Trophoblast cell (in vitro differentiated cells and primary cell): ENCODE measurements at regions not wholly inside any gene's neighbourhood (a gene's known extent, or its start where the extent isn't known, plus 50 kb on each side); places are given as distances from the start of the nearest gene placed in this dataset.

Source experiments
- DNase-seq, 2 donors: peaks; one replicate each; pipeline ENCODE4 v3.0.0-alpha.2; 2016
- H2AFZ ChIP-seq: 2 replicates; pipeline ENCODE4 v1.6.1; 2013; ENCODE audit warnings: low read length, moderate library complexity, mild to moderate bottlenecking; ENCODE audit not compliant: insufficient read depth, poor library complexity
- H2AK5ac ChIP-seq: 2 replicates; pipeline ENCODE4 v1.6.1; 2013; ENCODE audit warnings: mild to moderate bottlenecking, low read length
- H2BK120ac ChIP-seq: 2 replicates; pipeline ENCODE4 v1.6.1; 2013; ENCODE audit warnings: low read length, mild to moderate bottlenecking, moderate library complexity; ENCODE audit not compliant: insufficient read depth, poor library complexity
- H2BK12ac ChIP-seq: 2 replicates; pipeline ENCODE4 v1.6.1; 2013; ENCODE audit warnings: mild to moderate bottlenecking, low read length, moderate library complexity
- H2BK5ac ChIP-seq: 2 replicates; pipeline ENCODE4 v1.6.1; 2013; ENCODE audit warnings: low read length, low read depth, moderate library complexity, mild to moderate bottlenecking; ENCODE audit not compliant: poor library complexity
- H3K14ac ChIP-seq: 2 replicates; pipeline ENCODE4 v1.6.1; 2013; ENCODE audit warnings: mild to moderate bottlenecking, low read length
- H3K18ac ChIP-seq: 2 replicates; pipeline ENCODE4 v1.6.1; 2013; ENCODE audit warnings: mild to moderate bottlenecking, low read length
- H3K23ac ChIP-seq: 2 replicates; pipeline ENCODE4 v1.6.1; 2013; ENCODE audit warnings: low read length
- H3K27ac ChIP-seq: 2 replicates; pipeline ENCODE4 v1.5.1; 2013; ENCODE audit warnings: low read depth, mild to moderate bottlenecking, inconsistent platforms, low read length, moderate library complexity
- H3K27me3 ChIP-seq: 2 replicates; pipeline ENCODE4 v1.6.1; 2013; ENCODE audit warnings: inconsistent platforms, mild to moderate bottlenecking, low read length, moderate library complexity; ENCODE audit not compliant: insufficient read depth
- H3K36me3 ChIP-seq, 2 experiments: 1 replicate in 1 of 2; 2 replicates in 1 of 2; pipeline ENCODE4 v1.6.1; 2013; ENCODE audit warnings: low read length in 2 of 2, mild to moderate bottlenecking in 2 of 2, moderate library complexity in 1 of 2; ENCODE audit not compliant: insufficient read depth in 2 of 2, control insufficient read depth in 1 of 2
- H3K4ac ChIP-seq: 2 replicates; pipeline ENCODE4 v1.6.1; 2013; ENCODE audit warnings: low read depth, mild to moderate bottlenecking, low read length, moderate library complexity
- H3K4me1 ChIP-seq, 2 experiments: 1 replicate in 1 of 2; 2 replicates in 1 of 2; pipeline ENCODE4 v1.6.1; 2013; ENCODE audit warnings: low read length in 2 of 2, mild to moderate bottlenecking in 2 of 2, moderate library complexity in 1 of 2; ENCODE audit not compliant: insufficient read depth in 2 of 2, control insufficient read depth in 1 of 2
- H3K4me2 ChIP-seq: 2 replicates; pipeline ENCODE4 v1.6.1; 2013; ENCODE audit warnings: inconsistent platforms, mild to moderate bottlenecking, low read length, moderate library complexity
- H3K4me3 ChIP-seq: 2 replicates; pipeline ENCODE4 v1.5.1; 2013; ENCODE audit warnings: mild to moderate bottlenecking, low read depth, low read length, inconsistent platforms
- H3K79me1 ChIP-seq: one replicate; pipeline ENCODE4 v1.6.1; 2013; ENCODE audit warnings: low read length
- H3K79me2 ChIP-seq: 2 replicates; pipeline ENCODE4 v1.6.1; 2013; ENCODE audit warnings: low read length, mild to moderate bottlenecking; ENCODE audit not compliant: control insufficient read depth, insufficient read depth, poor library complexity
- H3K9ac ChIP-seq: 2 replicates; pipeline ENCODE4 v1.6.1; 2013; ENCODE audit warnings: mild to moderate bottlenecking, low read length
- H3K9me3 ChIP-seq: 2 replicates; pipeline ENCODE4 v1.6.1; 2013; ENCODE audit warnings: low read depth, mild to moderate bottlenecking, control low read depth, inconsistent platforms, low read length; ENCODE audit not compliant: insufficient read depth
- H4K12ac ChIP-seq: 2 replicates; pipeline ENCODE4 v1.6.1; 2013; ENCODE audit warnings: low read depth, mild to moderate bottlenecking, low read length, moderate library complexity
- H4K8ac ChIP-seq: 2 replicates; pipeline ENCODE4 v1.6.1; 2013; ENCODE audit warnings: low read depth, mild to moderate bottlenecking, low read length, moderate library complexity
- H4K91ac ChIP-seq: one replicate; pipeline ENCODE4 v1.6.1; 2013; ENCODE audit warnings: low read depth, mild to moderate bottlenecking, low read length, moderate library complexity
- WGBS: extraction: QIAGEN DNeasy Blood & Tissue Kit; methylation state at CpG from one replicate; pipeline ENCODE4 v1.1.7; 2013; ENCODE audit warnings: missing lambda C conversion rate; ENCODE audit not compliant: insufficient read length, insufficient coverage; ENCODE audit errors: extremely low coverage; 5-methylcytosine and 5-hydroxymethylcytosine counted together

DNA sequence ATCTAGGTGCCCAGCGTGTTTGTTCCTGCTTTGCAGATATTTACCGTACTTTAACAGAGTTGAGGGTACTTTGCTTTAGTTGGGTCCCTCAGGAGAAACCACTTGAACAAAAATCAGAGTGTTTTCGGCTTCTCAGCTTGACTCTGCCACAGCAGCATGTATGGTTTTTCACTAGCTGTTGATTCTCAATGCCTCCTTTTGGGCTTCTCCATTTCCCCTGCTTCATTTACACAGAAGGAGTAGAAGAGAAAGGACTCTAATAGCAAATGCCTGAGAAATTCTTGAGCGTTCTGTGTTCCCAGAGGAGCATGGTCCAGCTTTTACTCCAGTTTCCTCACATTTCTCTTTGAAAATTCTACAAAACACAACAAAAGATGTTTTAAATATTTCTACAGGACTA lies 252.1 kb upstream of the CCDC179 start:
- no peak overlapping the region for H2AK5ac ChIP-seq
- no peaks in the 10 kb centered on the region for H3K79me2 ChIP-seq
- H3K9ac ChIP-seq = no peak overlapping the region
- H2AFZ ChIP-seq = no peak overlapping the region
- H3K4me3 ChIP-seq = no peak overlapping the region
- no peak overlapping the region for H4K12ac ChIP-seq
- no CpG with 5 or more reads among the region's 4 CpGs for WGBS
- no peak overlapping the region for H2BK120ac ChIP-seq
- H3K79me1 ChIP-seq = no peaks in the 10 kb centered on the region
- H3K27ac ChIP-seq = no peak overlapping the region
- no peak overlapping the region for H3K4ac ChIP-seq
- H3K27me3 ChIP-seq = no peaks in the 10 kb centered on the region
- H3K9me3 ChIP-seq = no peaks in the 10 kb centered on the region
- H3K4me1 ChIP-seq = no peaks in the 10 kb centered on the region
- H4K91ac ChIP-seq = no peak overlapping the region
- no peak overlapping the region for H3K23ac ChIP-seq
- no peak overlapping the region for H4K8ac ChIP-seq
- H3K14ac ChIP-seq = no peak overlapping the region
- no peak for DNase-seq
- no peak overlapping the region for H2BK5ac ChIP-seq
- no peak overlapping the region for H2BK12ac ChIP-seq
- H3K18ac ChIP-seq = no peak overlapping the region
- no peak overlapping the region for H3K4me2 ChIP-seq
- no peaks in the 10 kb centered on the region for H3K36me3 ChIP-seq

DNA sequence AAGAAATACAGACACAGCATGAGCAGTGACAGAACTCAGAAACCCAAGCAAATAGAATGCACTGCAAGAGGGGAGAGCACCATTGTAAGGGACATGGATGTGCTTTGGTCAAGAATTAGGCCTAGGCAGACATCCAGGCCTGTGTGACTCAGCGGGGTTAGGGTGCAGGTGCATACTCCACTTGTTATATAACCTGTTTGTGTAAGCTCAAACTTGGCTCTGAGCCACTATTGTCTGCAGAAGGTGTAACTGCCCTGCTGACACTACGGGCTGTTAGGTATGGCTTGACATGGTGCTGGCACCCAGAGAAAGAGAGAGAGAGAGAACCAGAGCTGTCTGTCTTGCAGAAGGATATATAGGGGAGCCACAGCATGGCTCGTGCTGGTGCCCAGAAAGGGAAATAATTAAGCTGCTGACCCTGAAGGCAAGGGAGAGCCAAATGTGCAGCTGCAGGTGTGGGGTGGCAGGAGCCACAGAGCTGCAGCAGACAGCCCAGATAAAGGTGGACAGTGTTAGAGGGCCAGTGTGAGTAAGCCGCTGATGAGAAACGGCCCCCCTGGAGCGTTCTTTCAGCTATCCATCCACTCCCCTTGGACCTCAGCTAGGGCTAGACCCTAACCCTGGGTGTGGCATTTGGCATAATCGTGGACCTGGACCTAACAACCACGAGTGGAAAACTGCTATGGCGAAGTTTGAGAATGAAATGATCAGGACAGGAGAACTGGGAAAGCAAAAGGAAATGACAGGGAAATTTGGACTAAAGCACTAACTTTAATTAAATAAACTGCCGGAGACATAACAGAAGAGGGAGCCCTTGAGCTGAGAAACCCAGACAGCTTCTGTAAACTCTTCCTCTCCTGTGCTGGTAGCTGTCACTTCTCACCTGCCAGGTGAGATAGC lies 253.0 kb upstream of the CCDC179 start:
- Histone ChIP-seq H3K4me2 (no peak overlapping the region), H3K14ac (no peak overlapping the region), H3K36me3 (no peaks in the 10 kb centered on the region), H2AK5ac (no peak overlapping the region), H4K8ac (no peak overlapping the region), H2BK5ac (no peak overlapping the region), H3K4me1 (no peaks in the 10 kb centered on the region), H3K18ac (no peak overlapping the region), H3K4me3 (no peak overlapping the region), H3K9me3 (no peaks in the 10 kb centered on the region), H3K79me1 (no peaks in the 10 kb centered on the region), H4K12ac (no peak overlapping the region), H3K4ac (no peak overlapping the region), H2BK12ac (no peak overlapping the region), H3K9ac (peak overlapping the region; percentile 28), H3K79me2 (no peaks in the 10 kb centered on the region), H2BK120ac (no peak overlapping the region), H3K27me3 (no peaks in the 10 kb centered on the region), H2AFZ (peak overlapping the region; percentile 13), H3K27ac (no peak overlapping the region), H3K23ac (no peak overlapping the region), H4K91ac (no peak overlapping the region)
- WGBS = no CpG with 5 or more reads among the region's 10 CpGs
- peak; percentile 6 to 62 for DNase-seq

DNA sequence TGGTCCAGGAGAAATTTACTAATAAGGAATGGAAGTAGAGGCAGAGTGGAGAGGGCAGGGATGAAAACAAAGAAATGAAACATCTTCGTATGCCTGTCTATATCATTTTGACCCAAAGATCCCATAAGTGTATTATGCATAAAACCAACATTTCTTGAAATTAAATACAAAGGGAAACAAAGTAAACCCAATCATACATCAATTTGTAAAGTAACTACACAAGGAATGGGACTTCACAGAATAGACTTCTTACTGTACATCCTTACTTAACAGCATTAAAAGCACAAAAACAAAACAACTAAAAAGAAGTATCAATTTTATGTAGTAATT lies 253.6 kb upstream of the CCDC179 start:
- Histone ChIP-seq H4K8ac (no peak overlapping the region), H2BK120ac (no peak overlapping the region), H3K23ac (no peak overlapping the region), H2AFZ (no peak overlapping the region), H3K27me3 (no peaks in the 10 kb centered on the region), H2BK12ac (no peak overlapping the region), H3K4me3 (no peak overlapping the region), H3K18ac (no peak overlapping the region), H3K27ac (no peak overlapping the region), H3K79me2 (no peaks in the 10 kb centered on the region), H2BK5ac (no peak overlapping the region), H3K9me3 (no peaks in the 10 kb centered on the region), H2AK5ac (no peak overlapping the region), H4K12ac (no peak overlapping the region), H3K4ac (no peak overlapping the region), H3K4me1 (no peaks in the 10 kb centered on the region), H4K91ac (no peak overlapping the region), H3K36me3 (no peaks in the 10 kb centered on the region), H3K9ac (no peak overlapping the region), H3K79me1 (no peaks in the 10 kb centered on the region), H3K14ac (no peak overlapping the region), H3K4me2 (no peak overlapping the region)
- DNase-seq = no peak
- WGBS = no CpG with 5 or more reads among the region's 1 CpG

DNA sequence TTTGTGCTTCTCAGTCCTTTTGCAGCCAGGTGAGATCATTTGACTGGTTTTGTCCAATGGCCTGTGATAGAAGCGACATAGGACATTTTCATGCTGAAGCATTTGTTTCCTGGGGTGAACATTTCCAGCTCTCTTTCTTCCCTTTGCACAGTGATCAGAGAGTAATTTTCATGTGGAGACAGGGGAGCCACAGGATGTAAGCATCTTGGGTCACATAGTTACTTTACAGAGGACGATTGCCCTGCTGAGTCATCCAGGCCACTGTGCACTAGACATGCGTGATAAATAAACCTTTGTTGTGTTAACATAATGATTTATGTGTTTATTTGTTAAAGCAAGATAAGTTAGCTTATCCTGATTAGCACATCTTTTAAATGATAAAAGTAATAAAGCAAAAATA lies 263.5 kb upstream of the CCDC179 start:
- Histone ChIP-seq H4K12ac (no peak overlapping the region), H3K9ac (no peak overlapping the region), H2BK12ac (no peak overlapping the region), H3K4me3 (no peak overlapping the region), H3K4me1 (no peaks in the 10 kb centered on the region), H3K4me2 (no peak overlapping the region), H3K79me1 (no peaks in the 10 kb centered on the region), H3K27ac (no peak overlapping the region), H4K8ac (no peak overlapping the region), H2BK5ac (no peak overlapping the region), H2AFZ (no peak overlapping the region), H3K36me3 (no peaks in the 10 kb centered on the region), H3K79me2 (no peaks in the 10 kb centered on the region), H2AK5ac (no peak overlapping the region), H3K9me3 (no peaks in the 10 kb centered on the region), H3K18ac (no peak overlapping the region), H2BK120ac (no peak overlapping the region), H3K4ac (no peak overlapping the region), H4K91ac (no peak overlapping the region), H3K27me3 (no peaks in the 10 kb centered on the region), H3K14ac (no peak overlapping the region), H3K23ac (no peak overlapping the region)
- whole genome bisulfite sequencing = no CpG with 5 or more reads among the region's 3 CpGs
- DNase-seq = no peak
